ENCODE measurements at regions not wholly inside any gene's neighbourhood (a gene's known extent, or its start where the extent isn't known, plus 50 kb on each side); places are given as distances from the start of the nearest gene placed in this dataset.

GRCh38 chr10:117652228-117653169 lies 110.0 kb downstream of the EMX2 start:
- TF ChIP-seq CTCF (conservative IDR thresholded peaks at IDR 0.05; ENCODE audit: low read depth, low read length) = no peak
- no peak for TF ChIP-seq EZH2 (IDR thresholded peaks at IDR 0.05; ENCODE audit: borderline replicate concordance, low read depth, low read length, poor library complexity, severe bottlenecking)

All from A673 (cell line).